HT1080 (cell line): ENCODE measurements at regions not wholly inside any gene's neighbourhood (a gene's known extent, or its start where the extent isn't known, plus 50 kb on each side); places are given as distances from the start of the nearest gene placed in this dataset.
"Not testable (repeated sequence)": the region's sequence is repeated elsewhere in the genome, so short reads cannot be mapped to it uniquely, and the experiment has no call there.

Experiments
- DNase-seq: peaks from one replicate; pipeline ENCODE4 v3.0.0-alpha.2; 2015; ENCODE audit warnings: low read depth

- no peak for DNase-seq
Observed at GRCh38 chr5:103829585-103829984, 267.0 kb upstream of the NUDT12 start.

DNA sequence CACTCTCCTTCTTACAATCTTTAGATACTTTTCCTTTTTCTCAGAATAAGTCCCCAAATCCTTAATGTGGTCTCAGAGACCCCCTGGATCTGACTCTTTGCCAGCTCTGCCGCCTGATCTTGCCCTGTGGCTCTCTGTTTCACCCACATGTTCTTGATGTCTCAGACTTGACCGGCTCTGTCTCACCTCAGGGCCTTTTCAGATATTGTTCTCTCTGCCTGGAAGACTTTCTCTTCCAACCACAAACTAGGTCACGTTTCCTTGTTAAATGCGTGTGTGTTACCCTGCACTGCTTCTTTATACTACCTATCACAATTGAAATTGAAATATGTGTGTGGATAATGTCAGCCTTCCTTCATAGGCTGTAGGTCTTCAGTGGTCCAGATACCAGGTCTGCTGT is 265.4 kb upstream of the NUDT12 start:
- no peak for DNase-seq

DNA sequence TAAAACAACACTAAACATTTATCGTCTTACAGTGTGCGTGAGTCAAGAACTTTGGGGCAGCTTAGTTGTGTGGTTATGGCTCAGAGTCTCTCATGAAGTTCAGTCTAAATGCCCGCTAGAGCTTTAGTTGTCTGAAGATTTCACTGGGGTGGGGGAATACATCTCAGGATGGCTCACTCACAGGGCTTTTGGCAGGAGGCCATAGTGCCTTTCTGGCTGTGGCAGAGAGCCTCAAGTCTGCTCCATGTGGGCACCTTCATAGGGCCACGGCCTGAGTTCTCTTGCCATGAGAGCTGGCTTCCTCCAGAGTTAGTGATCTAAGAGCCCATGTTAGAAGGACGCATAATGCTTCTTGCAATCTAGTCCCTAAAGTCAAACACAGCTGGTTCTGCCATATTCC is 258.8 kb upstream of the NUDT12 start:
- peak; percentile 3 for DNase-seq

- DNase-seq = peak; percentile 62
Observed at GRCh38 chr5:103808464-103809106, 246.0 kb upstream of the NUDT12 start.

GRCh38 chr5:103804711-103805110 is 242.1 kb upstream of the NUDT12 start:
- DNase-seq = no peak

GRCh38 chr5:103801681-103802080 is 239.1 kb upstream of the NUDT12 start:
- DNase-seq = no peak

DNA sequence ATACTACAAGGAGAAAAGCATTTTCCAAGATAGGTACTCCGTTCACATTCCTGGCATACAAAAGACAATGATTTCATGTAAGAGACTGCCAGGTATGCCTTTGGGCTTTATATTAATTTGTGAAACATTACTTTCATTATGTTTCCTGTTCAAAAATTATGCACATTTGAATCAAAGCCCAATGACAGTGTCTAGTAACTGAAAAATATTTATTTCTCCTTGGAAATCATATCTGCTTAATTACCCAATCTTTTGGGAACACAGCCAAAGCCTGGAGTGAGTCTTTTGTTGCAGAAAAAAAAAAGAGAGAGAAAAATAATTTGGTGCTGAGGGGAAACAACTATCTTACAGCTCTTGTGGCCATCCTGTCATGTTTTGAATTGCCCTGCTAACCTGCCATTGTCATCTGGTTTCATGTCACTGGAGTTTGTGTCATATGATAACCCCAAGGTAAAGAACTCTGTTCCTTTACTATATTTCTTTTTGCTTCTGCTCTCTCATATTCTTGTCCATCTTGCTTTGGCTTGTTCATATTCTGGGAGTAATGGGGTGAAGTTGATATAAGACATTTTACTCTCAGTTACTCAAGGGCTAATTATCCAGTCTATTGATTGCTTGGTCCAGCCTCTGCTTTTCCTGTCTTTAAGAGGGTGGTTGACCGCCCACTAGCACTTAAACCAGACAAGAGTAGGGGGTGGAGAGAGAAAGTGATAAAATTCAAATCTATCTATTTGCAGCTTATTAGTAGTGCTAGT is 238.3 kb upstream of the NUDT12 start:
- DNase-seq = no peak

- no peak for DNase-seq
Observed at GRCh38 chr5:103793595-103794182, 231.1 kb upstream of the NUDT12 start.

- no peak for DNase-seq
Observed at GRCh38 chr5:103785569-103785968, 223.0 kb upstream of the NUDT12 start.

DNA sequence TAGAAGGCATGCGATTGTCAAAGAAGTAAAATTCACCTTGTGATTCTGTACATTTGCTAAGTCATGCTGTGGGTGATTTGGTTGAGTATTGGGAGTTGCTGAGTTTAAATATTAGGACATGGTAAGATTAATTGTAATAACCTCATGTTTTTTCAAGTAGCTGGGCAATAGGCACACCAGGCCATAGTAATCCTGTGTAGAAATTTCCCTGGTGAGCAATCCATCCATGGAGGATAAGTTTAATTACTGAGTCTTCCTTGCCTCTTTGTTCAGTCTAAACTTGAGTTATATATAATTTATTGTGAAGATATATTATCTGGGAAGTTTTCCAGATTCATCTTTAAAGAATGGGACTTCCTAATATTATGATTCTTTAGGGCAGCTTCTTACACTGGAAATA is 221.1 kb upstream of the NUDT12 start:
- no peak for DNase-seq

DNA sequence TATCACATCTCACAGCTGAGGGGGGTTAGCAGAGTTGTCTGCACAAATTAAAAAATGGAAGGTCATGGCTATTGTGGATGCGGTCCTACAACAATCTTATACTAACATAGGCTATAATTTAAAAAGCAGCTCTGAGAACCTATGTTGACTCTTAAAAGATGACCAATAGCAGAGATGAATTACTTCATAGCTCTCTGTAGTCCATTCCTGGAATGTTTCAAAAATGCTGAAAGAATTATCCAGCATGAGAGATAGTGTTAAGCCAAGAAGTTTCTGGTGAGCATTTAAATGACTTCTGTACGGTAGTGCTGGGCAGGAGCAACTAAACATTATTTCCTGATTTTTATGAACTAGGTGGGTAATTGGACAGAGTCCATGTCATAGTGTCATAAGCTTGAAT is 218.2 kb upstream of the NUDT12 start:
- DNase-seq = no peak

DNA sequence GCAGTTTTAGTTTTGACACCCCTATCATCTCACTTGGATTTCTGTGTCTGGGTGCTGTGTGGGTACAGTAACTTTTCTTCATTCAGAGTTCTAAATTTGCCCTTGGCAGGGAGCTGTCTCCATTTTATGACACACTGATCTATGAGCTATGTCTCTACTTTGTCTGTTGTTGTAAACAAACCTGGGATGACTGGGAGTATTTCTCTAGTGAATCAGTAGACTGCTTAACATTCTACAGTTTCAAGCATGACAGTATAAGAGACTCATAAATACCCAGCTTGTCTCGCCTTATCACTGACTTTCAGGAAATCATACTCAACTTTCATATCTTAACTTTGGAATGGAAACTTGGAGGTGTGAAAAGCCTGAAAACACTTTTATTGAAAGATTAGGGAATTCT is 212.1 kb upstream of the NUDT12 start:
- no peak for DNase-seq

- no peak for DNase-seq
Observed at GRCh38 chr5:103772248-103772647, 209.7 kb upstream of the NUDT12 start.

GRCh38 chr5:103764403-103764802 is 201.8 kb upstream of the NUDT12 start:
- DNase-seq = no peak

- no peak for DNase-seq
Observed at GRCh38 chr5:103758996-103759395, 196.4 kb upstream of the NUDT12 start.

- DNase-seq = no peak
Observed at GRCh38 chr5:103755974-103756373, 193.4 kb upstream of the NUDT12 start.

GRCh38 chr5:103745353-103746065 is 182.9 kb upstream of the NUDT12 start:
- no peak for DNase-seq

GRCh38 chr5:103744159-103744558 is 181.6 kb upstream of the NUDT12 start:
- peak; percentile 72 for DNase-seq

- DNase-seq = no peak
Observed at GRCh38 chr5:103743421-103743820, 180.8 kb upstream of the NUDT12 start.

DNA sequence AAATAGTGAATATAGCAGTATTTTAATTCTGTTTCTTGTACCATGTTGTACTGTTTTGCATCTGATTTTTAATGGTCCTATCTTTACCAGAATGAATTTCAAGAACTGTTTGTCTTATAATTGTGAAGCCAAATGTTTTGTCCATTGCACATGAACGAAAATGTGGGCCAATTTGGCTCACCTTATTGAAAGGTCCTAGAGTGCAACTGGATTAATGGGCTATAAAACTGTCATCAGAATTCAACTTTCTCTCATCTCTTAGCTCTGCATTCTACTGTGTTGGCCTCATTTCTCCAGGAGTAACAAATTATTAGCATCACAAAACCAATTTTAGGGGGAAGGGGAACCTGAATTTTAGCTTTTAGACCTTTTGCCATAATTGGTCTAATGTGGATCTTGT is 179.4 kb upstream of the NUDT12 start:
- no peak for DNase-seq

GRCh38 chr5:103736343-103736742 is 173.8 kb upstream of the NUDT12 start:
- not testable (repeated sequence) for DNase-seq

- DNase-seq = no peak
Observed at GRCh38 chr5:103724271-103724670, 161.7 kb upstream of the NUDT12 start.
